ENCODE measurements at regions not wholly inside any gene's neighbourhood (a gene's known extent, or its start where the extent isn't known, plus 50 kb on each side); places are given as distances from the start of the nearest gene placed in this dataset.

DNA sequence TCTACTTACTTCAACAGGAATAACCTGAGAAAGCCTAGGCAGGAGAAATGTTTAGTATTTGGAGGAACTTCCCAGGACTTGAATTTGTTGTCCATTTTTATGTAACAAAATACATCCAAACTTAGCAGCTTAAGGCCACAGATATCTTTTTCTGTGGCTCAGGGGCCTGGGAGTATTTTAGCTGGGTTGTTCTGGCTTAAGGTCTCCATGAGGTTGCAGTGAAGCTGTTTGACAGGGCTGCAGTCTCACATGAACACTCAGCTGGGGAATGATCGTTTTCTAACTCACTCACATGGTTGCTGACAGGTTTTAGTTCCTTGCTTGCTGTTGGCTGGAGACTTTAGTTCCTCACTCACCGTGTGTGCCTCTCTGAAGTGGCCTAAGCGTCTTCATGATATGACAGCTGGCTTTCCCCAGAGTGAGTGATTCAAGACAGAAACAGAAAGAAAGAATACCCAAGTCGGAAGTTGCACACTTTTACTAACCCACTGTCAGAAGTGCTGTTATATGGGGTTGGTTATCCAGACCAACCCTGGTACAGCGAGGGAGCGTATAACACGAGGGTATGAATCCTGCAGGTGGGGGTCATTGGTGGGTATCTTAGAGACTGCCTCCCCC lies 229.7 kb upstream of the TBL1XR1 start:
- Histone ChIP-seq H3K27ac (no peak overlapping the region), H3K9me3 (no peaks in the 10 kb centered on the region), H3K4me3 (no peak overlapping the region), H3K4me1 (peaks cover 0 to 3% (median 0%) of the 10 kb centered on the region in 4 donors), H3K27me3 (no peaks in the 10 kb centered on the region), H3K36me3 (no peaks in the 10 kb centered on the region)
- intact Hi-C loops (cut with DNase I) = no loop called here
- ATAC-seq (peak; percentile 39 to 57 (median 43)), DNase-seq (no peak)
- TF ChIP-seq, protein P1, sequence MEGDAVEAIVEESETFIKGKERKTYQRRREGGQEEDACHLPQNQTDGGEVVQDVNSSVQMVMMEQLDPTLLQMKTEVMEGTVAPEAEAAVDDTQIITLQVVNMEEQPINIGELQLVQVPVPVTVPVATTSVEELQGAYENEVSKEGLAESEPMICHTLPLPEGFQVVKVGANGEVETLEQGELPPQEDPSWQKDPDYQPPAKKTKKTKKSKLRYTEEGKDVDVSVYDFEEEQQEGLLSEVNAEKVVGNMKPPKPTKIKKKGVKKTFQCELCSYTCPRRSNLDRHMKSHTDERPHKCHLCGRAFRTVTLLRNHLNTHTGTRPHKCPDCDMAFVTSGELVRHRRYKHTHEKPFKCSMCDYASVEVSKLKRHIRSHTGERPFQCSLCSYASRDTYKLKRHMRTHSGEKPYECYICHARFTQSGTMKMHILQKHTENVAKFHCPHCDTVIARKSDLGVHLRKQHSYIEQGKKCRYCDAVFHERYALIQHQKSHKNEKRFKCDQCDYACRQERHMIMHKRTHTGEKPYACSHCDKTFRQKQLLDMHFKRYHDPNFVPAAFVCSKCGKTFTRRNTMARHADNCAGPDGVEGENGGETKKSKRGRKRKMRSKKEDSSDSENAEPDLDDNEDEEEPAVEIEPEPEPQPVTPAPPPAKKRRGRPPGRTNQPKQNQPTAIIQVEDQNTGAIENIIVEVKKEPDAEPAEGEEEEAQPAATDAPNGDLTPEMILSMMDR (IDR thresholded peaks at IDR 0.05) = no peak
- no peak for TF ChIP-seq POLR2A (IDR thresholded peaks at IDR 0.05)
- 59% methylated on average over 7 of the region's 7 CpGs for WGBS (ENCODE audit: insufficient coverage, low coverage, low lambda C conversion rate, missing lambda C conversion rate)

DNA sequence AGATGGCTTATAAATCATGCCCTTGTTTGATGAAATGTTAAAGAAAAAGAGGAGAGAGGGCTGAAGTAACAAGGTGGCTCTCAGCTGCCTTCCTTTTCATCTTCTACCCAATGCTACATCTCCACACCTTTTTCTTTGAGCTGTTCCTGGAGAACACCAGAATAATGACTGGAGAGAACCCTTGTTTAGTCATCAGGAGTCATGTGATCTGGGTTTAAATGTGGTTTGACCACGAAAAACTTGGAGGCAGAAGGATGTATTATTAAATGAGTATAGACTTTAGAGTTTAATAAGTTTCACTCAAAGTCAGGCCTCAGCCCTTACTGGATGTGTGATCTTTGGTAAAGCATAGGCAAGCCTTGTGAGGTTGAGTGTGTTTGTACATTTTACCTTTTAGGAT lies 230.3 kb upstream of the TBL1XR1 start:
- no peaks in the 10 kb centered on the region for H3K36me3 ChIP-seq
- H3K9me3 ChIP-seq = no peaks in the 10 kb centered on the region
- 50% methylated on average over 1 of the region's 1 CpG for WGBS (ENCODE audit: insufficient coverage, low coverage, low lambda C conversion rate, missing lambda C conversion rate)
- TF ChIP-seq POLR2A (IDR thresholded peaks at IDR 0.05) = no peak
- TF ChIP-seq, protein P1 (IDR thresholded peaks at IDR 0.05) = no peak
- no peak overlapping the region for H3K4me3 ChIP-seq
- intact Hi-C loops (cut with DNase I) = no loop called here
- no peak for DNase-seq
- no peak overlapping the region for H3K27ac ChIP-seq
- no peaks in the 10 kb centered on the region for H3K27me3 ChIP-seq
- ATAC-seq = no peak
- peaks cover 0 to 3% (median 0%) of the 10 kb centered on the region in 4 donors for H3K4me1 ChIP-seq

DNA sequence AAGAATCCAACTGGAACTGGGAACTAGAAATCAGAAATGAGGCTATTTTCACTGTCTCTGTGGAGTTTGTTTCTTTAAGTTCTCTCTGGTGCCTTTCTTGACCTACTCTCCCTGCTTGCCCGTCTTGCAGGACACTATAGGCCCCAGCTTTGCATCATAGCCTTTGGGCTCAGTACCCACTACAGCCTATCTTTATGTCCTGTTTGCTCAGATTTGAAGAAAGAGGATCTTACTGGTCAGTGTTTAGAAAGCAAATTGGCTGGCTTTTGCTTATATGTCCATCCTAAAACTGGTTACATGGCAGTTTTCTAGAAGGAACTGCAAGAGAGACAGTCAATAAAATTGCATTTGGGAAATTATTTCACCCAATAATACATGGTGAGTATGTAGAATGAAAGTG lies 231.8 kb upstream of the TBL1XR1 start:
- DNase-seq (no peak), ATAC-seq (peak; percentile 28 to 71 (median 60))
- Histone ChIP-seq H3K36me3 (no peaks in the 10 kb centered on the region), H3K27me3 (no peaks in the 10 kb centered on the region), H3K4me3 (no peak overlapping the region), H3K27ac (no peak overlapping the region), H3K9me3 (no peaks in the 10 kb centered on the region), H3K4me1 (peaks cover 0 to 3% (median 0%) of the 10 kb centered on the region in 4 donors)
- 82% methylated on average over 1 of the region's 1 CpG for WGBS (ENCODE audit: insufficient coverage, low coverage, low lambda C conversion rate, missing lambda C conversion rate)
- no peak for TF ChIP-seq POLR2A (IDR thresholded peaks at IDR 0.05)
- intact Hi-C loops (cut with DNase I) = no loop called here

DNA sequence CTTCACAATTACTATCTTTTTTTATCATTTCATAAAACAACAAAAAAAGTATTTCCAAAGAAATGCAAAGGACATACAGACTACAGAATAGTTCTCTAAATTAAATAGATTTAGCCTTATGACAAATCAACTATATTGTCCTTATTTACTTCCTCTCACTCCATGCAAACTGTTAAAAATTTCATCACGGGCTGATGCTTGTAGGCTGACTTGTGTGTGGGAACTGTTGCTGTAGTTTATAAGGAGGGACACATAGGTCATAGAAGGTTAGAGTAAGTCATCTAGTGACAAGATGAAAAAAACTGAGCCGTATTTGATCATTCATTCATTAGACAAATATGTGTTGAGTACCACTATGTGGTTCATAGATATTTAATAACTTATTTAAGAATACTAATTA lies 232.5 kb upstream of the TBL1XR1 start:
- intact Hi-C loops (cut with DNase I) = no loop called here
- Histone ChIP-seq H3K4me3 (no peak overlapping the region), H3K9me3 (no peaks in the 10 kb centered on the region), H3K27me3 (no peaks in the 10 kb centered on the region), H3K4me1 (peaks cover 0 to 3% (median 0%) of the 10 kb centered on the region in 4 donors), H3K27ac (no peak overlapping the region), H3K36me3 (no peaks in the 10 kb centered on the region)
- peak in 2 of 4 donors; percentile 47 to 52 for ATAC-seq
- no peak for TF ChIP-seq POLR2A (IDR thresholded peaks at IDR 0.05)
- TF ChIP-seq, protein P1 (IDR thresholded peaks at IDR 0.05) = no peak
- 54% methylated on average over 2 of the region's 2 CpGs for WGBS (ENCODE audit: insufficient coverage, low coverage, low lambda C conversion rate, missing lambda C conversion rate)
- no peak for DNase-seq

DNA sequence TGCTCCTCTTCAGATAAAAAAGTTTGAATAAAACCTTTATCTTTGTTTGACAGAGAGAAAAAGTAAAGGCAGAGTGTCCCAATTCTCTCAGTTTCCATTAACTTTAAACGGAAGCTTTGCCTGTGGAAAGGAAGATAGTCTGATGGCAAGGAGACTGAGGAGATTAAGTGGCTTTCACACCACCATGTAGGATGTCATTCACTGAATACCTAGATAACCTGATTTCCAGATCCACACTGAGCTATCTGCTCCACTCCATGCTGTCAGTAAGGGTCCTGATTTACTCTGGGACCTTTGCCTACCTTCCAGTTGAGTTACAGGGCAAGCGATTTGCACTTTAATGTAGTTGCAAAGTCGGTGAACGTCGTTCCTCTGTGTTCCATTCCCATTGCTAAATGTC lies 233.4 kb upstream of the TBL1XR1 start:
- Histone ChIP-seq H3K4me1 (peaks cover 0 to 3% (median 0%) of the 10 kb centered on the region in 4 donors), H3K27me3 (no peaks in the 10 kb centered on the region), H3K9me3 (no peaks in the 10 kb centered on the region), H3K27ac (no peak overlapping the region), H3K36me3 (no peaks in the 10 kb centered on the region), H3K4me3 (no peak overlapping the region)
- ATAC-seq (no peak), DNase-seq (no peak)
- intact Hi-C loops (cut with DNase I) = no loop called here
- TF ChIP-seq, protein P1 (IDR thresholded peaks at IDR 0.05) = no peak
- TF ChIP-seq POLR2A (IDR thresholded peaks at IDR 0.05) = no peak
- 92% methylated on average over 5 of the region's 5 CpGs for WGBS (ENCODE audit: insufficient coverage, low coverage, low lambda C conversion rate, missing lambda C conversion rate)
